T-helper 17 cell (primary cell): ENCODE measurements at regions not wholly inside any gene's neighbourhood (a gene's known extent, or its start where the extent isn't known, plus 50 kb on each side); places are given as distances from the start of the nearest gene placed in this dataset.

Experiments used
- ATAC-seq: fragments of 150-1000 bp; cut with Tn5 transposase; 2 replicates; pipeline ENCODE4 v1.10.0; 2021; ENCODE audit warnings: mild to moderate bottlenecking, moderate library complexity
- DNase-seq, 3 donors: peaks; one replicate each; pipeline versions ENCODE4 v3.0.0 to v3.0.0-alpha.2; 2020 to 2021
- H3K9me3 ChIP-seq: one replicate; pipeline ENCODE4 v1.7.0; 2013; ENCODE audit warnings: low read length, mild to moderate bottlenecking; ENCODE audit not compliant: control insufficient read depth, poor library complexity, severe bottlenecking
- H3K27ac Mint-ChIP-seq: one replicate; pipeline ENCODE4 v1.8.0; 2022; ENCODE audit warnings: mild to moderate bottlenecking, moderate library complexity, mixed read lengths
- H3K27me3 Mint-ChIP-seq: one replicate; pipeline ENCODE4 v1.8.0; 2022; ENCODE audit warnings: mixed read lengths
- H3K36me3 Mint-ChIP-seq: one replicate; pipeline ENCODE4 v1.8.0; 2022; ENCODE audit warnings: low read depth, mixed read lengths
- H3K4me1 Mint-ChIP-seq: one replicate; pipeline ENCODE4 v1.8.0; 2022; ENCODE audit warnings: mild to moderate bottlenecking, mixed read lengths
- H3K4me3 Mint-ChIP-seq: one replicate; pipeline ENCODE4 v1.8.0; 2022; ENCODE audit warnings: mild to moderate bottlenecking, moderate library complexity, mixed read lengths

DNA sequence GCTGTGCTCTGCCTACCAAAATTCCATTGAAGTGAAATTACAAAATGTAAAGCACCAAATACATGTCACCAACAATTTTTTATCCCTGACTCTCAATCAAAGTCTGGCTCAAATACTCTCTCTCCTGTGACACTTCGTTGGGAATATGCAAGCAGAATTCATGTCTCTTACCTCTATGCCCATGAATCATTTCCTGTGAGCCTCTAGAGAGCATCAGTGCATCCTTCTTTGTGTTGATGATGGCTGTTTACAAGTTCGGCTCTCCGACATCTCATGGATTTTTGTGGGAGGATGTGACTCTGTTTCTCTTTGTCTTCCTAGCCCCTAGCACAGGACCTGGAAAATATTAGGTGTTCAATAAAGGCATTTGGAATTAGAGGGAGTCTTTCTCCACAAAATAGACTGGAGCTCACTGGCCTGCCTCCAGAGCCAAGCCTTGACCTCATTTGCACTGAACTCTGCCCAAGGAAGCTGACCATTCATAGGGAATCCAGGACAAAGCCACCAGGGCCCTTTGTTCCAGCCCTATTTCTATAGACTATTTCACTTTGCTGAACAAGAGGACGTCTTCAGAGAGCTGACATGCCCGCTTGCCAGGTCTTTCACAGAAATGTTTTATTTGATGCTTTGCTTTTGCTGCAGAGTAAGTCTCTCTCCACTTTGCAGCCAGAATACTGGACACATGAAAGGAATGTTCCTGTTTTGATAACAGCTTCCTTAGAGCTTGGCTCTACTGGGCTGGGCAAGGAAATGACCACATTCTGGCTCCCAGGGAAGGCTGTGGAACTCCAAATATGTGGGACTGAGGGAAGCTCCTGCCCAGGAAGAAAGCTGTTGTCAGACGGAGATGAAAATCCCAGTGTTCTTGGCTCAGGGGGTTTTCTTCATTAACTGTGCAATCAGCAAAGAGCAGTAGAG, 194.5 kb upstream of the CDYL start:
- DNase-seq = no peak
- no peaks in the 10 kb centered on the region for H3K36me3 Mint-ChIP-seq
- no peak for ATAC-seq
- H3K4me1 Mint-ChIP-seq = no peaks in the 10 kb centered on the region
- no peak overlapping the region for H3K4me3 Mint-ChIP-seq
- peaks cover 9% of the 10 kb centered on the region for H3K27me3 Mint-ChIP-seq
- H3K9me3 ChIP-seq = no peaks in the 10 kb centered on the region
- no peak overlapping the region for H3K27ac Mint-ChIP-seq

DNA sequence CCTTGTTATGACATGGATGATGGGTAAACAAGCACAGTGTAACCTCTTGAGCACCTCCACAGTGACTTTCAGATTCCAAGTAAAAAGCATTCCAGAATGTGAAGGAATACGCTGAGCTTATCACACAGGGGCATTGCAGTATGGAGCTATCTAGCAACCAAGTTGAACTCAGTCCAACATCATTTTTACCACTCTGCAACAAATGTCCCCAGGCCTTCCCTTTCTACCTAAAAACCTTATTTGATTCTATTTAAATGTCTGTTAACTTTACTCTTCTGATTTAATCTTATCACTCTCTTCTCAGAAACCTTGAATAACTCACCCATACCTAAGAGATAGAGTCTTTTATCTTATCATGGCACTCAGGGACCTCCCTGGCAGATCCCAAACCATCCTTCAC, 195.8 kb upstream of the CDYL start:
- no peak for ATAC-seq
- H3K27me3 Mint-ChIP-seq = peaks cover 13% of the 10 kb centered on the region
- no peak for DNase-seq
- no peak overlapping the region for H3K27ac Mint-ChIP-seq
- H3K4me1 Mint-ChIP-seq = no peaks in the 10 kb centered on the region
- no peaks in the 10 kb centered on the region for H3K36me3 Mint-ChIP-seq
- H3K4me3 Mint-ChIP-seq = no peak overlapping the region
- no peaks in the 10 kb centered on the region for H3K9me3 ChIP-seq

DNA sequence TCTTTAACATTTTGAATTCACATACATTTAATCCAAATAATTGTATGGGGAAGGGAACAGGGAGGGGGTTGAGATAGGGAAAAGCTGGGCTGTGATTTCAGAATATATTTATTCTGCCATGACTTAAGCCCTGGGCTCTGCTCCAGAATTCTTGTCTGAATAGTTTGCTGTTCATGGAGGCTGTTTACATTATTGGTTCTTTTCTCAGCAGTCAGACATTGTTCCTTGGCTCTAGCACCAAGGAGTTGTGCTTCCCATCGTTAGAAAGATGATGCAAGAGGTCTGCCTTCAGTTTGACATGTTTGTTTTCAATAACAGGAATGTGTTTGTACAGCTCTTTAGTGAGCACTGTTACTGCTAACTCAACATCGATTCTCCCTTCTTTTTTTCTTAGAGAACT, 198.8 kb upstream of the CDYL start:
- Mint-ChIP-seq H3K27me3 (peaks cover 7% of the 10 kb centered on the region), H3K4me3 (no peak overlapping the region), H3K27ac (no peak overlapping the region), H3K4me1 (no peaks in the 10 kb centered on the region), H3K36me3 (no peaks in the 10 kb centered on the region)
- no peaks in the 10 kb centered on the region for H3K9me3 ChIP-seq
- no peak for ATAC-seq
- no peak for DNase-seq

DNA sequence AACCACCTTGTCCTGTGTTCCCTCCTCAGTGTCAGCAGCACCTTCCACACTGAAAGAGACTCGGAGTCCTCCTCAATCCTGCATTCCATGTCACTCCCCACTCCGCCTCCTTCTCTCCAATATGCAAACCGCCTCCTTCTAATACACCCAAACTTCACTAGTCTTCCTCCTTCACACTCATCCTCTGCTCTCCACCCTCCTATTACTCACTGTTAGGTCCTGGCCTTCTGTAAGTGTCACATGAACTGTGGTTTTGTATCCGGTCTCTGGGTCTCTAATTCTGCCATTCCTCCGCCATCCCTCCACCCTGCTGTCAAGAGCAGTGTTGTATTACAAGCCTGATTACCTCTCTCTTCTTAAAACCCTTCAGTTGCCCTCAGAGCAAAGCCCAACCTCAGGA, 200.5 kb upstream of the CDYL start:
- no peaks in the 10 kb centered on the region for H3K4me1 Mint-ChIP-seq
- H3K27me3 Mint-ChIP-seq = peaks cover 7% of the 10 kb centered on the region
- H3K27ac Mint-ChIP-seq = no peak overlapping the region
- H3K36me3 Mint-ChIP-seq = no peaks in the 10 kb centered on the region
- ATAC-seq = no peak
- no peak for DNase-seq
- H3K9me3 ChIP-seq = no peaks in the 10 kb centered on the region
- H3K4me3 Mint-ChIP-seq = no peak overlapping the region

DNA sequence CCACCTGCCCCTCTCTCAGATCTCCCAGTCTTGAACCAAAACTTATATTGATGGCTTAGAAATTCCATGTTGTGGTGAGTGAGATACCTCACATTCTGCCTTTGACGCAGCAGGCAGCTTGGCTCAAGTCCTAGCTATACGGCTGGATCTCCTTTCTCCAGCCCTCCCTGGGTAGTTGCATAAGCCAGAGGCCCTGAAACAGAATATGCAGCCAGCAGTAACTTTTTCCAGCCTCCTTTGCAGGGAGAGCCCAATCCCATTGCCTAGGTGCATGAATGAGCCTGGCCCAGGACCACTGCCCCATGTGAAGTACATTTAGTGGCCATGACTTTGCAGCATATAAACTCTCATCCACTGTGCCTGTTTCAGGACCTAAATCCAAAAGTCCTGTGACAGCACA, 202.2 kb upstream of the CDYL start:
- Mint-ChIP-seq H3K4me1 (no peaks in the 10 kb centered on the region), H3K27ac (no peak overlapping the region), H3K27me3 (peaks cover 7% of the 10 kb centered on the region), H3K4me3 (no peak overlapping the region), H3K36me3 (no peaks in the 10 kb centered on the region)
- no peaks in the 10 kb centered on the region for H3K9me3 ChIP-seq
- no peak for ATAC-seq
- no peak for DNase-seq

DNA sequence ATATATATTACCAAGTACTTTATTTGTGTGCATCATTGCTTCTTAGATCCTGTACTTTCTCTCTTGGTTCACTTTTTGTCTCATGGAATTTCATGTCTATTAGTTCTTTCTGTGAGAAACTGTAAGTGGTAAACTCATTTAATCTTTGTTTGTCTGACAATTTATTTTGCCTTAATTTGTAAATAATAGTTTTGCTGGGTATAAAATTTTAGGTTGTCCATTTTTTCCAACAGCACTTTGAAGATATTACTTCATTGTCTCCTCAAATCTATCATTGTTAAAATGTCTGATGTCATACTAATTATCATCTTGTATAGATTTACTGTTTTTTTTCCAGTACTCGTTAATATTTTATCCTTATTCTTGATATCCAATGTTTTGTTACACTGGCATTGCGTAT, 205.2 kb upstream of the CDYL start:
- Mint-ChIP-seq H3K4me3 (no peak overlapping the region), H3K36me3 (no peaks in the 10 kb centered on the region), H3K4me1 (no peaks in the 10 kb centered on the region), H3K27ac (no peak overlapping the region), H3K27me3 (peaks cover 8% of the 10 kb centered on the region)
- DNase-seq (no peak), ATAC-seq (no peak)
- no peaks in the 10 kb centered on the region for H3K9me3 ChIP-seq

DNA sequence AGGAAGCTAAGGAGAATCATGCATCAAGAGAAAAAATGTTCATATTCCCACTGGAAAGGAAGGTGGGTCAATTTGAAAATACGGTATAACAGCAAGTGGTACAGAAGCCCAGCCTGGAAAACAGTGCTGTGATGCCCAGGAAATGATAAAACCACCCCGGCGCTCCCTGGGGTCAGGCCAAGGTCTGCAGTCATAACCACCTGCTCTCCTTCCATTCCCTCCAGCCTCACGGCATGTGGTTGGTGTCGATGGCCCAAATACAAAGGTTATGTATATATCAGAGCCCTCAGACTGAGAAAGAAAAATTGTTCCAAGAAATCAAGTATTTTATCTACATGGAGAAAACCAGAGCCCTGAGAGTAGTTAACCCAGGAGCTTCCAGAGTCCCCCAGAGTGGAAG, 208.1 kb upstream of the CDYL start:
- no peak overlapping the region for H3K4me3 Mint-ChIP-seq
- no peaks in the 10 kb centered on the region for H3K4me1 Mint-ChIP-seq
- peaks cover 16% of the 10 kb centered on the region for H3K27me3 Mint-ChIP-seq
- DNase-seq (no peak), ATAC-seq (no peak)
- H3K27ac Mint-ChIP-seq = no peak overlapping the region
- H3K36me3 Mint-ChIP-seq = no peaks in the 10 kb centered on the region
- no peaks in the 10 kb centered on the region for H3K9me3 ChIP-seq

DNA sequence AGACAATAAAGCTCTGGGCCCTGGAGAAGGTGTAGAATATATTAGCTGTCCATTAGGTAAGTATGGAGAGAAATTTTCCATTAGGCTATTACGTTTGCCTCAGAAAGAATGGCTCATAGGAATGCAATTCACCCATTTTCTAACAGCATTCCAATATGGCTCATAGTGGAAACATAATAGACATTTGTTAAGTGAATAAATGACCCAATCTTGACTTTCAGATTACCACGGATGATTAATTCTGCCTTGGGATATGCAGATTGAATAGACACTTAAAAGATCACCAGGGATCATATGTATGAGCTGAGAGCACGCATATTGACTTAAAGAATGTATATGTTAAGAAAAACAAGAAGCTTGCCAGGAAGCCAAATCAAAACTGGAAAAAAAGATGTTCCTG, 209.1 kb upstream of the CDYL start:
- no peaks in the 10 kb centered on the region for H3K36me3 Mint-ChIP-seq
- no peaks in the 10 kb centered on the region for H3K4me1 Mint-ChIP-seq
- no peak for DNase-seq
- no peaks in the 10 kb centered on the region for H3K9me3 ChIP-seq
- H3K27ac Mint-ChIP-seq = no peak overlapping the region
- H3K4me3 Mint-ChIP-seq = no peak overlapping the region
- H3K27me3 Mint-ChIP-seq = peaks cover 18% of the 10 kb centered on the region
- no peak for ATAC-seq

DNA sequence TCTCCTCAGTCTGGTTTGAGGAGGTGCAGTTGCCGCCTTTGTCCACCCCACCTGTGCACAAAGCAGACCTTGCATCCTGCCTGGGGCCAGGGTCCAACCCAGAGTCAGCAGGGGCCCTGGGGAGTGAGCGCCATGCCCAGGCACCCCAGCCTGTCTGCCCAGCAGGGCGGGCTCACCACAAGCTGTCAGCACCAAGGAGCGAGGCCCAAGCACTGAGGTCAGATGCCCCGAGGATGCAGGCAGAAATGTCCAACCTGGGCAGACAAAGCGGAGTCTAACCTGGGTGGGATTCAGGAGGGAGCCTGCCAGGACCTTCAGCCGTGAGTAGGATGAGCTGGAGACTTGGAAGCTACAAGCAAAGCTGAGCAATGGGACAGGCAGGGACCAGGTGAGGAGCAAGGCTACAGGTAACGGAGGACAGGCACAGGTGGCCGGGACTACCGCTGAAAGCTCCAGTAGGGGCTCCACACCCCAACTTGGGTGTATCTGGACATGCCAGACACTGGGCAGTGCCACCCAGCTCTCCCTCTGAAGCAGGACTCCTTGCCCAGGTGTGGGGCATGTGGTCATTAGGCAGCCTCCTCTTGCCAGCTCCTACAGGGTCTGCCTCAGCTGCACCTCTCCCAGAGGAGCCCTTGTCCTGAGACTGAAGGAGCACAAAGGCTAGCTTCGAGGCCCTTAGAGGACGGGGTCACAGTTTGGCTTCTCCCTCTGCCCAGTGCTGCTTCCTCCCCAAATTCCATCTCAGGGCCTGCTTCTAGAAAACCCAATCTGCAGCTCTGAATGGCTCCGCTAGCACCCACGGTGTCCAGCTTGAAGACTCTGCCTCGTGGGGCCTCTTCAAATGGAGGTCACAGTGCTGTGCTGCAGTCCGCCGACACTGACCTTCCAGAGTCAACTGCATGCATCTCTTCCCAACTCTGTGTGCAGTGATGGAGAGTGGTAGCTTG, 210.6 kb upstream of the CDYL start:
- Mint-ChIP-seq H3K4me3 (no peak overlapping the region), H3K4me1 (no peaks in the 10 kb centered on the region), H3K27ac (no peak overlapping the region), H3K27me3 (peaks cover 21% of the 10 kb centered on the region), H3K36me3 (no peaks in the 10 kb centered on the region)
- H3K9me3 ChIP-seq = no peaks in the 10 kb centered on the region
- DNase-seq (no peak), ATAC-seq (no peak)

DNA sequence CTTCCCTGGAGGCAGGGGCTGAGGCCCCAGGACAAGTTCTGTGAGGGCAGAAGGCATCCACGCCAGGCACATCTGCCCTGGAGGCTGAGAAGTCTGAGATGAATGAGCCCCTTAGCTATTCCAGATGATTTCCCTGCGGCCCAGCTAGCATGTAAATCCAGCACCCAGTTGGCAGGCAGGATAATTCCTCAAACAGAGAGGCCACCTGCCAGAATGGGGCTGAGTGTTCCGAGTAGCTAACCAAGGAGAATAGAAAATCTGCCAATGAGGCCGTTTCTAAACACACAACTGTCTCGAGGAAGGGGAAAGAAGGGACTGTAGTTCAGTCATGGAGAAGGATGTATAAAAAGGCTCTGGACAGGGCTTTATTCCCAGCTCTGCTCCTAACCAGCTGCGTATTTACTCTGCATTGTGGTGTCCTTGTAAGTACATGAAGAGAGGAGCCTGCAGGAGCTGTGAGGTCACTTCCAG, 211.4 kb upstream of the CDYL start:
- Mint-ChIP-seq H3K4me1 (no peaks in the 10 kb centered on the region), H3K27ac (no peak overlapping the region), H3K36me3 (no peaks in the 10 kb centered on the region), H3K4me3 (no peak overlapping the region), H3K27me3 (peaks cover 22% of the 10 kb centered on the region)
- no peaks in the 10 kb centered on the region for H3K9me3 ChIP-seq
- DNase-seq (no peak), ATAC-seq (no peak)

DNA sequence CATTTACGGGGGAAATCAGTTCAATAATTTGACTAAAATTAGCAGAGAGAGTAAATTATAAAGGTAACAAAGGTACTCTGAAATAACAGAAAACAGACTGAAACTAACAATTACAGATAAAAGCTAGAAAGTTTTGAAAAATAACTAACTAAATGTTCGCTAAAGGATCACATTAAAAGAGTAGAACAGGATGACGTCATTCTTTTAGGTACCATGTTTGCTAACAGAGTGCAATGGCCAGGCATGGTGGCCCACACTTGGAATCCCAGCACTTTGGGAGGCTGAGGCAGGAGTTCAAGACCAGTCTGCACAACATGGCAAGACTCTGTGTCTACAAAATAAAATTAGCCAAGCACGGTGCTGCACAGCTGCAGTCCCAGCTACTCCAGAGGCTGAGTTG, 212.3 kb upstream of the CDYL start:
- Mint-ChIP-seq H3K27me3 (peaks cover 22% of the 10 kb centered on the region), H3K4me1 (no peaks in the 10 kb centered on the region), H3K4me3 (no peak overlapping the region), H3K36me3 (no peaks in the 10 kb centered on the region), H3K27ac (no peak overlapping the region)
- no peaks in the 10 kb centered on the region for H3K9me3 ChIP-seq
- DNase-seq (no peak), ATAC-seq (no peak)

DNA sequence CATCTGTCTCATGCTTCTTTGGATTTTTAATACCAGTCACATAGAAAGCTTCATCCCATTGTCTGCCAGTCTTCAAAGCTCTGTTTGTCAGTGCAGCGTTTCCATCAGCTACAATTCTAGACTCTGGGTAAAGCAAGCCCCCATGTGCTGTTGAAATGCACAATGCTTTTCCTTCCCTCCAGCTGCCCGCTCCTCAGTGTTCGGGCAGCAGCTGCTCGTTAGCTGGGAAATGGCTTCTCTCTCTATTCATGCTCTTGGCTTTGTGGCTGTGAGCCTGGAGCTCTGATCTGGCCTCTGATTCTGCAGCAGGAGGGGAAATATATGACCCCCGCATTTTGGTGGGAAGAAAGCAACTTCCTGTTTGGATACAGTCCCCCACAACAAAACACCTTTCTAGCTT, 213.0 kb upstream of the CDYL start:
- Mint-ChIP-seq H3K4me1 (no peaks in the 10 kb centered on the region), H3K36me3 (no peaks in the 10 kb centered on the region), H3K4me3 (no peak overlapping the region), H3K27me3 (peaks cover 25% of the 10 kb centered on the region), H3K27ac (no peak overlapping the region)
- DNase-seq = no peak
- no peak for ATAC-seq
- H3K9me3 ChIP-seq = no peaks in the 10 kb centered on the region

DNA sequence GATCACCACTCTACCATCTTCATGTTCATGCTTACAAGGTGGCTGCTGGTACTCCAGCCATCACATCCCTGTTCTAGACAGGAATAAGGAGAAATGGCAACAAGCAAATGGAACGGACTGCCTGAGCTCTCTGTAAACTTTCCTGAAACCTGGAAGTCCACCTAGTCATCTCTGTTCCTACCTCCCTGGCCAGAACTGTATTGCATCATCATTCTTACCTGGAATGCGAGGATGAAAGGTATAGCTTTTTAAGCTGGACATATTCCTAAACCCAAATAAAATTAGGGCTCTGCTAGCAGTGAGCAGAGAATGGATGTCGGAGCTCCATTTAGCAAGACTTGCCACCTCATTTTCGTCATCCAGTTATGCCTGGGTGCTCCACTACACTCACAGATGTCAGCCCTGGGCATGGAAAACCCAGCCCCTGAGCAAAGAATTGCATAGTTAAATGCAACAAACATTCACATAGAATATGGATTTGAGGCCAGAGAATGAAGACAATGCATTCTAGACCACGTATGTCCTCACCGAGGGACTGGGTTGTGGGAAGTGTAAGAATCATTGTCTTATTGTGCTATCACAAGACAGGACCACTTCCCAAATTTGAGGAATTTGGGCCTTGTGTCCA, 214.3 kb upstream of the CDYL start:
- Mint-ChIP-seq H3K27ac (no peak overlapping the region), H3K27me3 (peaks cover 21% of the 10 kb centered on the region)

More for the DNA sequence above, 214.3 kb upstream of the CDYL start:
- DNase-seq = no peak
- no peak for ATAC-seq
- H3K36me3 Mint-ChIP-seq = peaks cover 3% of the 10 kb centered on the region
- H3K4me1 Mint-ChIP-seq = no peaks in the 10 kb centered on the region
- H3K9me3 ChIP-seq = no peaks in the 10 kb centered on the region
- H3K4me3 Mint-ChIP-seq = no peak overlapping the region
